Right atrium auricular region (tissue), 2 donors: ENCODE measurements at regions not wholly inside any gene's neighbourhood (a gene's known extent, or its start where the extent isn't known, plus 50 kb on each side); places are given as distances from the start of the nearest gene placed in this dataset.

Source experiments
- DNase-seq: peaks from one replicate; pipeline ENCODE4 v3.0.0-alpha.2; 2019; ENCODE audit warnings: low spot score
- H3K27ac ChIP-seq, 2 donors: fragments of 200-600 bp; sonication (generic); 1 replicate in 1 of 2; 2 replicates in 1 of 2; pipeline ENCODE4 v1.5.1; 2016 to 2019
- H3K27me3 ChIP-seq, 2 donors: fragments of 200-600 bp; sonication (generic); one replicate each; pipeline versions ENCODE4 v1.5.1 to v1.6.0; 2017 to 2019
- H3K36me3 ChIP-seq: fragments of 200-600 bp; sonication (generic); one replicate; pipeline ENCODE4 v1.5.1; 2016
- H3K4me1 ChIP-seq, 2 donors: fragments of 200-600 bp; sonication (generic); one replicate each; pipeline versions ENCODE4 v1.5.1 to v1.6.0; 2017 to 2019
- H3K4me3 ChIP-seq, 2 donors: fragments of 200-600 bp; sonication (generic); 1 replicate in 1 of 2; 2 replicates in 1 of 2; pipeline ENCODE4 v1.5.1; 2017 to 2019; ENCODE audit warnings: mild to moderate bottlenecking in 1 of 2, moderate library complexity in 1 of 2
- H3K9me3 ChIP-seq, 2 donors: fragments of 200-600 bp; sonication (generic); one replicate each; pipeline ENCODE4 v1.5.1; 2019
- CTCF ChIP-seq, 2 donors: fragments of 200-600 bp; sonication (generic); IDR thresholded peaks; one replicate each; pipeline ENCODE4 v1.5.1; 2019; ENCODE audit warnings: antibody characterized with exemption in 2 of 2

GRCh38 chr3:182124187-182124586, 412.5 kb downstream of the SOX2 start:
- H3K36me3 ChIP-seq: no peaks in the 10 kb centered on the region
- H3K27me3 ChIP-seq: no peaks in the 10 kb centered on the region
- no peaks in the 10 kb centered on the region for H3K4me1 ChIP-seq
- H3K4me3 ChIP-seq: no peak overlapping the region
- no peaks in the 10 kb centered on the region for H3K9me3 ChIP-seq
- no peak overlapping the region for H3K27ac ChIP-seq
- DNase-seq: no peak
- no peak for TF ChIP-seq CTCF (IDR thresholded peaks at IDR 0.05)

GRCh38 chr3:182124716-182125115, 413.0 kb downstream of the SOX2 start:
- H3K27me3 ChIP-seq: no peaks in the 10 kb centered on the region
- H3K36me3 ChIP-seq: no peaks in the 10 kb centered on the region
- no peaks in the 10 kb centered on the region for H3K9me3 ChIP-seq
- no peaks in the 10 kb centered on the region for H3K4me1 ChIP-seq
- no peak overlapping the region for H3K27ac ChIP-seq
- DNase-seq: no peak
- no peak overlapping the region for H3K4me3 ChIP-seq
- TF ChIP-seq CTCF (IDR thresholded peaks at IDR 0.05): no peak

GRCh38 chr3:182129740-182130139, 418.0 kb downstream of the SOX2 start:
- no peak overlapping the region for H3K4me3 ChIP-seq
- no peak for TF ChIP-seq CTCF (IDR thresholded peaks at IDR 0.05)
- H3K27ac ChIP-seq: no peak overlapping the region
- DNase-seq: no peak
- no peaks in the 10 kb centered on the region for H3K27me3 ChIP-seq
- H3K36me3 ChIP-seq: no peaks in the 10 kb centered on the region
- no peaks in the 10 kb centered on the region for H3K4me1 ChIP-seq
- H3K9me3 ChIP-seq: peaks cover 0 to 5% of the 10 kb centered on the region in 2 donors

- H3K4me3 ChIP-seq: no peak overlapping the region
- H3K27ac ChIP-seq: no peak overlapping the region
- no peaks in the 10 kb centered on the region for H3K27me3 ChIP-seq
- H3K4me1 ChIP-seq: no peaks in the 10 kb centered on the region
- H3K9me3 ChIP-seq: peaks cover 0 to 5% of the 10 kb centered on the region in 2 donors
- no peak for DNase-seq
- no peak for TF ChIP-seq CTCF (IDR thresholded peaks at IDR 0.05)
- H3K36me3 ChIP-seq: no peaks in the 10 kb centered on the region
Measured at GRCh38 chr3:182133752-182134151, 422.0 kb downstream of the SOX2 start.

- no peak for DNase-seq
- Histone ChIP-seq H3K27me3 (no peaks in the 10 kb centered on the region), H3K9me3 (peaks cover 0 to 5% of the 10 kb centered on the region in 2 donors), H3K4me1 (no peaks in the 10 kb centered on the region), H3K4me3 (no peak overlapping the region), H3K27ac (no peak overlapping the region), H3K36me3 (no peaks in the 10 kb centered on the region)
- no peak for TF ChIP-seq CTCF (IDR thresholded peaks at IDR 0.05)
Measured at GRCh38 chr3:182135056-182135455, 423.3 kb downstream of the SOX2 start.
